HEK293T (cell line): ENCODE measurements at regions not wholly inside any gene's neighbourhood (a gene's known extent, or its start where the extent isn't known, plus 50 kb on each side); places are given as distances from the start of the nearest gene placed in this dataset.

Experiments used
- CTCF ChIA-PET: fragments of 350-600 bp; formaldehyde crosslinking; extraction: SDS; loops from one replicate; lab custom pipeline; 2021; ENCODE audit warnings: antibody characterized with exemption, inconsistent platforms; lab: Yijun Ruan, JAX
- POLR2A ChIA-PET: fragments of 350-600 bp; formaldehyde crosslinking; extraction: SDS; loops from one replicate; lab custom pipeline; 2020; ENCODE audit warnings: antibody characterized with exemption, inconsistent platforms; lab: Yijun Ruan, JAX
- DNase-seq: peaks from one replicate; pipeline ENCODE4 v3.0.0; 2012; ENCODE audit warnings: mixed read lengths; ENCODE audit errors: extremely low spot score
- ARNT ChIP-seq: fragments of 450-650 bp; IDR thresholded peaks from 2 replicates; pipeline ENCODE4 v1.6.1; 2017; ENCODE audit warnings: mild to moderate bottlenecking
- BHLHE40 ChIP-seq: fragments of 450-650 bp; IDR thresholded peaks from 2 replicates; pipeline ENCODE4 v1.6.1; 2016; ENCODE audit warnings: mild to moderate bottlenecking, moderate library complexity, borderline replicate concordance
- CTBP1 ChIP-seq: fragments of 450-650 bp; IDR thresholded peaks from 2 replicates; pipeline ENCODE4 v1.6.1; 2016; ENCODE audit warnings: borderline replicate concordance
- ELF4 ChIP-seq: fragments of 450-650 bp; IDR thresholded peaks from 2 replicates; pipeline ENCODE4 v1.6.1; 2017; ENCODE audit warnings: antibody characterized with exemption
- FOXA1 ChIP-seq: fragments of 450-650 bp; IDR thresholded peaks from 2 replicates; pipeline ENCODE4 v1.6.1; 2016; ENCODE audit warnings: mild to moderate bottlenecking
- FOXK2 ChIP-seq: fragments of 450-650 bp; IDR thresholded peaks from 2 replicates; pipeline ENCODE4 v1.6.1; 2016; ENCODE audit warnings: mild to moderate bottlenecking
- FOXM1 ChIP-seq: fragments of 450-650 bp; IDR thresholded peaks from 2 replicates; pipeline ENCODE4 v1.6.1; 2017; ENCODE audit warnings: mild to moderate bottlenecking, borderline replicate concordance
- HDGF ChIP-seq: fragments of 450-650 bp; IDR thresholded peaks from 2 replicates; pipeline ENCODE4 v1.6.1; 2017; ENCODE audit warnings: antibody characterized with exemption, borderline replicate concordance
- L3MBTL2 ChIP-seq: fragments of 450-650 bp; conservative IDR thresholded peaks from 2 replicates; pipeline ENCODE4 v1.6.1; 2016; ENCODE audit warnings: mild to moderate bottlenecking
- LEF1 ChIP-seq: fragments of 450-650 bp; IDR thresholded peaks from 2 replicates; pipeline ENCODE4 v1.6.1; 2017; ENCODE audit warnings: mild to moderate bottlenecking, borderline replicate concordance
- NFRKB ChIP-seq: fragments of 450-650 bp; IDR thresholded peaks from 2 replicates; pipeline ENCODE4 v1.6.1; 2016; ENCODE audit warnings: mild to moderate bottlenecking, moderate library complexity
- PKNOX1 ChIP-seq: fragments of 450-650 bp; IDR thresholded peaks from 2 replicates; pipeline ENCODE4 v1.6.1; 2016
- SP1 ChIP-seq: fragments of 450-650 bp; IDR thresholded peaks from 2 replicates; pipeline ENCODE4 v1.6.1; 2017
- SUZ12 ChIP-seq: fragments of 450-650 bp; IDR thresholded peaks from 2 replicates; pipeline ENCODE4 v1.6.1; 2016; ENCODE audit warnings: mild to moderate bottlenecking
- TARDBP ChIP-seq: fragments of 450-650 bp; IDR thresholded peaks from 2 replicates; pipeline ENCODE4 v1.6.1; 2016
- ZNF384 ChIP-seq: fragments of 450-650 bp; IDR thresholded peaks from 2 replicates; pipeline ENCODE4 v1.6.1; 2016

DNA sequence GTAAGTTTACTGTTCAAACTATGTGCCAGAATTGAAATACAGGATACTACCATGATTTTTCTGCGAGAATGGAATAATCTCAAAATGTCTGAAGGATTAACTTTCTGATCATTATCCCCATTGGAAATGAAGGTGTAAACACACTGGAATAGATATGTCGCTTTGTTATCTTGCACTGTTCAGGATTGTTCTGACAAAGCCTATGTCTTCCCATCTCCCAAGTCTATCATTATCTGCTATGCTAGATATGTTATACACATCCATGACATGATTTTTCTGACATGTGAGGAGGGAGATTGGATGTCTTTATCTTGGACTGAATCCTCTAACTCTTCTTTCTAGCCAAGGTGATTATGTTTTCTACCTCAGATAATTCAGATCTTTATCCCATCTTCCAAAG, 1239.3 kb upstream of the ADGRL4 start:
- CTCF ChIA-PET: interaction anchor here (0.8 kb wide), 1 partner anchor 25 kb away, joined by 3 read pairs; no protein-coding TSS in a partner anchor
- no peak for TF ChIP-seq PKNOX1
- no peak for TF ChIP-seq FOXK2
- no peak for TF ChIP-seq ELF4
- no peak for TF ChIP-seq FOXA1
- TF ChIP-seq TARDBP: no peak
- TF ChIP-seq SP1: no peak
- no peak for TF ChIP-seq FOXM1
- TF ChIP-seq NFRKB: no peak
- TF ChIP-seq SUZ12: no peak
- no peak for TF ChIP-seq HDGF
- DNase-seq: no peak
- POLR2A ChIA-PET: no interaction called here

GRCh38 chr1:80244372-80244771, 1237.8 kb upstream of the ADGRL4 start:
- CTCF ChIA-PET: no interaction called here
- no peak for TF ChIP-seq ZNF384
- no peak for TF ChIP-seq SUZ12
- TF ChIP-seq NFRKB: no peak
- TF ChIP-seq FOXM1: no peak
- TF ChIP-seq BHLHE40: no peak
- no peak for TF ChIP-seq FOXK2
- no peak for TF ChIP-seq CTBP1
- no peak for TF ChIP-seq PKNOX1
- POLR2A ChIA-PET: no interaction called here
- DNase-seq: no peak

DNA sequence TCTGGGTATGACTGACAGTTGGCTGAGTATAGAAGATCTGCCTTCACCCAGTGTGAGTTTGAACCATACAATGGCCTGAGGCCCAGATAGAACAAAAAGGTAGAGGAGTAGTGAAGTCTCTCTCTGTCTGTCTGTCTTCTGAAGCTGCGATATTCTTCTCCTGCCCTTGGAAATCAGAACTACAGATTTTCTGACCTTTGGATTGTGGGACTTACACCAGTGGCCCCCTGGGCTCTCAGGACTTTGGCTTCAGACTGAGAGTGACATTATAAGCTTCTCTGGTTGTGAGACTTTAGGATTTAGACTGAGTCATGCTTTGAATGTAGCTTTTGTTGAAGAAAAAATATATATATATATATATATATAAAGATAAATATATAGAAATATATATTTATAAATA, 1235.0 kb upstream of the ADGRL4 start:
- no peak for DNase-seq
- TF ChIP-seq LEF1: no peak
- TF ChIP-seq PKNOX1: no peak
- TF ChIP-seq BHLHE40: no peak
- TF ChIP-seq FOXA1: no peak
- POLR2A ChIA-PET: no interaction called here
- CTCF ChIA-PET: no interaction called here

DNA sequence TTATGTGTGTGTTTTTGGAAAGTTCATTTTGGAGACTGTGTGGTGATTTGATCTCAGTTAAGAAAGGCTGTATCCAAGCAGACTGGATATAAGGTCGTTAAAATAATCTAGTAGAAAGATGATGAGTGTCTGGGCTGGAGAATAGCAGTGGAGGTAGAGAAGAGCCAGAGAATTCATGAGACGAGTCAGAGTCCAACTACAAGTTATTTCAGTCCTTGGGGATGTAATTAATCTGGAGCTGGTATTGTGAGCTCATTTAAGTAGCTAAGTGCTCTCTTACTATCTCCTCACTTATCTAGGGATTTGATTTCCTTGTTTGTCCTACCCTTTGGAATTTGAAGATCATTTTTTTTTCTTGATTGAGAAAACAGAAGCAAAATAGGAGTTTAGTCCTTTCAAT, 1219.0 kb upstream of the ADGRL4 start:
- CTCF ChIA-PET: no interaction called here
- POLR2A ChIA-PET: interaction anchor here (0.8 kb wide), 1 partner anchor 1154 kb away, joined by 3 read pairs; no protein-coding TSS in a partner anchor
- TF ChIP-seq ARNT (no peak), ZNF384 (no peak), FOXK2 (no peak), NFRKB (no peak), TARDBP (no peak), CTBP1 (no peak)
- no peak for DNase-seq

DNA sequence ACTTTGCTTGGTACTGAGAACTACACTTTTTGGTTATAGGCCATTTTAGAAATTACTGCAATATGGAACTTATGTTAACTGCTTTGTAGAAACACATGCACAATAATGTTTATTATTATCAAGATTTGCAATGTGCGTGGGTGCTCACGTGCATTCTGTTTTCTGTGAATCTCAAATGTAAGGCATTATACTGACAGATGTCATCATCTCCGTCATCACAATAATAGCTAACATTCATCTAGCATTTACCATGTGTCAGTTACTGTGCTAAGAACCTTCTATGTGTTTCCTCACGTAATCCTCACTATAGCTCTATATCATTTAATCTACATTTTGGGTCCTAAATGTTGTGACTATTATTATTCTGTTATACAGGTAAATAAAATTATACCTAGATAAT, 1214.8 kb upstream of the ADGRL4 start:
- TF ChIP-seq FOXK2: no peak
- TF ChIP-seq BHLHE40: no peak
- no peak for TF ChIP-seq SP1
- no peak for TF ChIP-seq FOXA1
- TF ChIP-seq ELF4: no peak
- TF ChIP-seq NFRKB: no peak
- no peak for TF ChIP-seq LEF1
- TF ChIP-seq FOXM1: no peak
- no peak for TF ChIP-seq TARDBP
- TF ChIP-seq CTBP1: no peak
- TF ChIP-seq L3MBTL2: no peak
- no peak for TF ChIP-seq PKNOX1
- no peak for TF ChIP-seq ZNF384
- TF ChIP-seq ARNT: no peak
- no peak for TF ChIP-seq HDGF
- TF ChIP-seq SUZ12: no peak
- ChIA-PET CTCF (interaction anchor here (0.5 kb wide), 1 partner anchor 25 kb away, joined by 3 read pairs; no protein-coding TSS in a partner anchor), POLR2A (no interaction called here)
- DNase-seq: no peak

- POLR2A ChIA-PET: no interaction called here
- TF ChIP-seq ARNT (no peak), SP1 (no peak), FOXK2 (no peak), L3MBTL2 (no peak)
- CTCF ChIA-PET: interaction anchor here (0.5 to 0.9 kb wide), 3 partner anchors 10 to 1307 kb away, joined by 3 to 5 read pairs (median 3); no protein-coding TSS in a partner anchor
- peak; percentile 45 for DNase-seq
Observed at GRCh38 chr1:80218112-80218511, 1211.6 kb upstream of the ADGRL4 start.
